HepG2 (cell line): ENCODE measurements at regions not wholly inside any gene's neighbourhood (a gene's known extent, or its start where the extent isn't known, plus 50 kb on each side); places are given as distances from the start of the nearest gene placed in this dataset.

Experiments used
- ATAC-seq: fragments of 200-7000 bp; cut with Tn5 transposase; 3 replicates; pipeline ENCODE4 v1.9.1; 2020; ENCODE audit warnings: mild to moderate bottlenecking, moderate library complexity
- BruUV-seq: library from RNA; stranded (reverse); fragments of 400-500 nt; replicated peaks from 2 replicates; lab custom pipeline; 2021; lab: Mats Ljungman, UMichigan
- CTCF ChIA-PET: fragments of 300-600 bp; formaldehyde crosslinking; extraction: SDS; loops from one replicate; lab custom pipeline; 2021; ENCODE audit warnings: low total read pairs, inconsistent platforms, low intra/inter-chr PET ratio; lab: Yijun Ruan, JAX
- POLR2A ChIA-PET: fragments of 350-600 bp; sonication (Branson Sonifier 250); formaldehyde crosslinking; loops from one replicate; lab custom pipeline; 2020; ENCODE audit warnings: antibody characterized with exemption, inconsistent platforms; lab: Yijun Ruan, JAX
- DNase-seq: peaks from one replicate; pipeline ENCODE4 v3.0.0-alpha.2; 2015; ENCODE audit warnings: low spot score
- FAIRE-seq: peaks from 3 replicates; lab custom pipeline; 2011; peaks lifted over from hg19 to GRCh38; lab: Jason Lieb, UNC
- H2AFZ ChIP-seq: one replicate; pipeline ENCODE4 v1.6.1; 2011; ENCODE audit warnings: low read length, inconsistent platforms
- H3K27ac ChIP-seq: fragments of 300-600 bp; 3 replicates; pipeline ENCODE4 v1.8.0; 2011; ENCODE audit warnings: mixed run types, mild to moderate bottlenecking, mixed read lengths, low read length, inconsistent platforms; ENCODE audit not compliant: insufficient read depth; ENCODE audit errors: extremely low read length
- H3K27me3 ChIP-seq, 2 experiments: fragments of 200-600 bp in 1 of 2; 2 replicates in 1 of 2; 3 replicates in 1 of 2; pipeline versions ENCODE4 v1.6.0 to v1.8.0; 2011; ENCODE audit warnings: low read length in 2 of 2, mild to moderate bottlenecking in 2 of 2, moderate library complexity in 2 of 2, inconsistent platforms in 1 of 2; ENCODE audit not compliant: insufficient read depth in 2 of 2, control insufficient read depth in 1 of 2
- H3K36me3 ChIP-seq, 2 experiments: fragments of 200-600 bp in 1 of 2; replicated peaks in 1 of 2; 2 replicates in 1 of 2; 3 replicates in 1 of 2; pipeline versions ENCODE4 v1.5.1 to v1.8.0; 2011; ENCODE audit warnings: low read length in 2 of 2, inconsistent platforms in 1 of 2; ENCODE audit not compliant: insufficient read depth in 2 of 2, control insufficient read depth in 1 of 2
- H3K4me1 ChIP-seq: 2 replicates; pipeline ENCODE4 v1.5.1; 2012; ENCODE audit warnings: low read length, inconsistent platforms; ENCODE audit not compliant: insufficient read depth
- H3K4me2 ChIP-seq: 2 replicates; pipeline ENCODE4 v1.6.0; 2011; ENCODE audit warnings: low read depth, low read length, inconsistent platforms
- H3K4me3 ChIP-seq, 3 experiments: fragments of 200-600 bp in 1 of 3; sonication (generic), shearing (Covaris generic) in 1 of 3; replicated peaks in 1 of 3; 2 replicates each; pipeline ENCODE4 v1.5.1; 2011 to 2016; ENCODE audit warnings: low read length in 3 of 3, inconsistent platforms in 2 of 3, low read depth in 2 of 3, mild to moderate bottlenecking in 2 of 3, control low read depth in 1 of 3, mixed read lengths in 1 of 3; ENCODE audit not compliant: insufficient read depth in 1 of 3
- H3K79me2 ChIP-seq: one replicate; pipeline ENCODE4 v1.6.1; 2011; ENCODE audit warnings: low read length, inconsistent platforms; ENCODE audit not compliant: insufficient read depth
- H3K9ac ChIP-seq: 2 replicates; pipeline ENCODE4 v1.6.0; 2011; ENCODE audit warnings: mild to moderate bottlenecking, low read depth, low read length, inconsistent platforms; ENCODE audit not compliant: insufficient read depth
- H3K9me3 ChIP-seq: 2 replicates; pipeline ENCODE4 v1.5.1; 2012; ENCODE audit warnings: mild to moderate bottlenecking, low read length
- H4K20me1 ChIP-seq: 2 replicates; pipeline ENCODE4 v1.6.0; 2011; ENCODE audit warnings: inconsistent platforms, mild to moderate bottlenecking, low read length, moderate library complexity; ENCODE audit not compliant: insufficient read depth
- DPF2 ChIP-seq: sonication (generic); formaldehyde crosslinking; IDR thresholded peaks from 2 replicates; pipeline ENCODE4 v1.4.0; 2020; ENCODE audit warnings: mild to moderate bottlenecking, low read depth, missing genetic modification reagents, borderline replicate concordance
- HNF1B ChIP-seq: sonication (generic); formaldehyde crosslinking; IDR thresholded peaks from 2 replicates; pipeline ENCODE4 v1.5.1; 2020; ENCODE audit warnings: mild to moderate bottlenecking, moderate library complexity, missing genetic modification reagents
- MAF1 ChIP-seq: sonication (generic); formaldehyde crosslinking; IDR thresholded peaks from 2 replicates; pipeline ENCODE4 v1.5.0; 2020; ENCODE audit warnings: missing genetic modification reagents, borderline replicate concordance
- MIER2 ChIP-seq: IDR thresholded peaks from 2 replicates; pipeline ENCODE4 v1.6.1; 2016; ENCODE audit warnings: missing biosample characterization, missing genetic modification reagents
- SP1 ChIP-seq, 2 experiments: fragments of 450-650 bp in 1 of 2; sonication (generic) in 1 of 2; formaldehyde crosslinking in 1 of 2; IDR thresholded peaks; 2 replicates each; pipeline versions ENCODE4 v1.4.0 to v1.6.1; 2016 to 2020; ENCODE audit warnings: missing genetic modification reagents in 1 of 2
- TOPORS ChIP-seq: sonication (generic); formaldehyde crosslinking; IDR thresholded peaks from 2 replicates; pipeline ENCODE4 v1.8.0; 2023; ENCODE audit warnings: mild to moderate bottlenecking, missing genetic modification reagents
- TRIM24 ChIP-seq: sonication (generic); formaldehyde crosslinking; IDR thresholded peaks from 2 replicates; pipeline ENCODE4 v1.8.0; 2022; ENCODE audit warnings: mild to moderate bottlenecking, missing genetic modification reagents
- ZFP82 ChIP-seq: sonication (generic); formaldehyde crosslinking; IDR thresholded peaks from 2 replicates; pipeline ENCODE4 v1.5.1; 2020; ENCODE audit warnings: mild to moderate bottlenecking, missing genetic modification reagents, borderline replicate concordance
- ZNF383 ChIP-seq: sonication (generic); formaldehyde crosslinking; IDR thresholded peaks from 2 replicates; pipeline ENCODE4 v1.4.0; 2020; ENCODE audit warnings: missing genetic modification reagents, mild to moderate bottlenecking, borderline replicate concordance
- ZNF572 ChIP-seq: sonication (generic); formaldehyde crosslinking; IDR thresholded peaks from 2 replicates; pipeline ENCODE4 v1.5.1; 2020; ENCODE audit warnings: mild to moderate bottlenecking, missing genetic modification reagents
- WGBS: methylation state at CpG from one replicate; pipeline ENCODE4 v1.1.6; 2017; ENCODE audit warnings: low lambda C conversion rate; 5-methylcytosine and 5-hydroxymethylcytosine counted together
- in situ Hi-C: cut with HindIII; loops from 2 replicates; pipeline ENCODE4 v1.10.0; 2017; ENCODE audit warnings: low pct_unique_long_range_greater_than_20kb; ENCODE audit not compliant: extremely low pct_ligation_motif_present
- intact Hi-C: fragments of 100-400 bp; cut with micrococcal nuclease; formaldehyde crosslinking; loops from one replicate; pipeline ENCODE4 v1.10.0; 2022; ENCODE audit not compliant: unreplicated experiment

DNA sequence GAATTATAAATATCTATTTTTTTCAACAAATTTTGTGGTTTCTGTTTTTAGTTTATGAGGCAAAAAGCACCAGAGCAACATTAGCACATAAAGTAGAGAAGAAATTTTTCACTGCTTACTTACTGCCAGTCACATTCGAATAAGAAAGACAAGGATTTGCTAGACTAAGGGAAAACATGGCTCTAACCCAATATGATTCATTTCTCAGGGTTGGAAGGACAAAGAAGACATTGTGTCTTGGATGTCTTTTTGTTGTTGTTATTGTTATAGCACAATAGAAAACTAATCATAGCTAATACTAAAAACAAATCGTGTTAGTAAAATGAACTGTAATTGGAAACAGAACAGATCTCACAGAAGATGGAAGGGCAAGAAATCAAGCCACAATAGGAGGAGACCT, 90.9 kb upstream of the SLCO6A1 start:
- Histone ChIP-seq H4K20me1 (no peaks in the 10 kb centered on the region), H3K27ac (no peak overlapping the region), H3K4me1 (peaks cover 13% of the 10 kb centered on the region), H3K9me3 (peaks cover 8% of the 10 kb centered on the region; the same call in 1 of the 2 replicates), H3K79me2 (no peaks in the 10 kb centered on the region), H2AFZ (no peak overlapping the region), H3K27me3 (no peaks in the 10 kb centered on the region; a peak in 1 of 5 replicates), H3K4me3 (no peak overlapping the region), H3K36me3 (no peaks in the 10 kb centered on the region), H3K9ac (no peak overlapping the region), H3K4me2 (no peak overlapping the region)
- POLR2A ChIA-PET: no interaction called here
- FAIRE-seq: no peak
- no peak for ATAC-seq
- BruUV-seq: no TSS peak
- TF ChIP-seq HNF1B (CRISPR knock-in tag) (no peak), SP1 (IDR thresholded peaks at IDR 0.05) (no peak), SP1 (CRISPR knock-in tag; IDR thresholded peaks at IDR 0.05) (no peak), MAF1 (CRISPR knock-in tag) (no peak), MIER2 (no peak), ZFP82 (CRISPR knock-in tag) (no peak), DPF2 (CRISPR knock-in tag) (no peak), ZNF383 (CRISPR knock-in tag) (no peak), ZNF572 (CRISPR knock-in tag) (no peak), TOPORS (no peak), TRIM24 (CRISPR knock-in tag) (no peak)
- WGBS: under 1% methylated on average over 2 of the region's 2 CpGs
- DNase-seq: no peak
- in situ Hi-C loops (loop anchor here (10.0 kb wide), 1 partner anchor 455 kb away; no protein-coding TSS in a partner anchor), intact Hi-C loops (loop anchor here (10.0 kb wide), 1 partner anchor 205 kb away; no protein-coding TSS in a partner anchor)
- CTCF ChIA-PET: no interaction called here
